GM21515 (cell line): ENCODE measurements at regions not wholly inside any gene's neighbourhood (a gene's known extent, or its start where the extent isn't known, plus 50 kb on each side); places are given as distances from the start of the nearest gene placed in this dataset.

ENCODE experiments used
- ATAC-seq: cut with Tn5 transposase; IDR thresholded peaks from one replicate; pipeline ENCODE4 v1.9.1; 2021; ENCODE audit not compliant: unreplicated experiment

- ATAC-seq, result peak; percentile 80
Measured at GRCh38 chr3:117898722-117899522, 1135.7 kb downstream of the IGSF11 start.

- ATAC-seq, result no peak
Measured at GRCh38 chr3:117903226-117903625, 1131.4 kb downstream of the IGSF11 start.

- no peak for ATAC-seq
Measured at GRCh38 chr3:117910820-117911521, 1123.7 kb downstream of the IGSF11 start.

GRCh38 chr3:117912352-117912751, 1122.3 kb downstream of the IGSF11 start:
- ATAC-seq, result no peak

- ATAC-seq, result no peak
Measured at GRCh38 chr3:117914540-117915100, 1120.0 kb downstream of the IGSF11 start.

GRCh38 chr3:117916839-117917238, 1117.8 kb downstream of the IGSF11 start:
- ATAC-seq, result no peak

GRCh38 chr3:117919621-117920020, 1115.0 kb downstream of the IGSF11 start:
- no peak for ATAC-seq

GRCh38 chr3:117920253-117920898, 1114.3 kb downstream of the IGSF11 start:
- ATAC-seq, result no peak

- no peak for ATAC-seq
Measured at GRCh38 chr3:117921411-117921810, 1113.2 kb downstream of the IGSF11 start.

GRCh38 chr3:117922039-117922438, 1112.6 kb downstream of the IGSF11 start:
- ATAC-seq, result no peak

GRCh38 chr3:117926819-117927218, 1107.8 kb downstream of the IGSF11 start:
- ATAC-seq, result no peak

- ATAC-seq, result no peak
Measured at GRCh38 chr3:117927825-117928224, 1106.8 kb downstream of the IGSF11 start.

GRCh38 chr3:117928836-117929235, 1105.8 kb downstream of the IGSF11 start:
- no peak for ATAC-seq

GRCh38 chr3:117932441-117932840, 1102.2 kb downstream of the IGSF11 start:
- no peak for ATAC-seq

GRCh38 chr3:117936159-117936558, 1098.5 kb downstream of the IGSF11 start:
- no peak for ATAC-seq

- ATAC-seq, result no peak
Measured at GRCh38 chr3:117938974-117939373, 1095.7 kb downstream of the IGSF11 start.

- no peak for ATAC-seq
Measured at GRCh38 chr3:117939425-117940027, 1095.1 kb downstream of the IGSF11 start.

- ATAC-seq, result no peak
Measured at GRCh38 chr3:117941015-117941414, 1093.6 kb downstream of the IGSF11 start.

GRCh38 chr3:117941756-117942155, 1092.9 kb downstream of the IGSF11 start:
- ATAC-seq, result no peak

GRCh38 chr3:117954131-117954530, 1080.5 kb downstream of the IGSF11 start:
- no peak for ATAC-seq

- no peak for ATAC-seq
Measured at GRCh38 chr3:117955196-117955595, 1079.5 kb downstream of the IGSF11 start.
